ENCODE measurements at regions not wholly inside any gene's neighbourhood (a gene's known extent, or its start where the extent isn't known, plus 50 kb on each side); places are given as distances from the start of the nearest gene placed in this dataset.

GRCh38 chr6:21354805-21355238, 238.7 kb upstream of the SOX4 start:
- TF ChIP-seq GATA3 (IDR thresholded peaks at IDR 0.05; ENCODE audit: low read depth, low read length) (no peak), GATA2 (IDR thresholded peaks at IDR 0.05; ENCODE audit: low read depth, low read length) (no peak)

Measured in SH-SY5Y (cell line).